IMR-90 (cell line): ENCODE measurements at regions not wholly inside any gene's neighbourhood (a gene's known extent, or its start where the extent isn't known, plus 50 kb on each side); places are given as distances from the start of the nearest gene placed in this dataset.

Source experiments
- ATAC-seq: fragments of 200-7000 bp; cut with Tn5 transposase; 2 replicates; pipeline ENCODE4 v1.9.1; 2020; ENCODE audit warnings: low read depth, mild to moderate bottlenecking, moderate library complexity
- BruUV-seq: library from RNA; stranded (reverse); fragments of 400-500 nt; replicated peaks from 2 replicates; lab custom pipeline; 2021; lab: Mats Ljungman, UMichigan
- CTCF ChIA-PET: fragments of 300-600 bp; formaldehyde crosslinking; extraction: SDS; loops from one replicate; lab custom pipeline; 2021; ENCODE audit warnings: antibody characterized with exemption; lab: Yijun Ruan, JAX
- POLR2A ChIA-PET: fragments of 300-600 bp; sonication (Branson Sonifier 250); formaldehyde crosslinking; loops from one replicate; lab custom pipeline; 2022; ENCODE audit warnings: antibody characterized with exemption; ENCODE audit not compliant: unreplicated experiment; lab: Charles Lee
- DNase-seq: peaks from one replicate; pipeline ENCODE4 v3.0.0; 2013
- H2AFZ ChIP-seq: replicated peaks from 2 replicates; pipeline ENCODE3; 2013; ENCODE audit warnings: low read length, mild to moderate bottlenecking; ENCODE audit not compliant: poor library complexity
- H2AK5ac ChIP-seq: 2 replicates; pipeline ENCODE4 v1.6.1; 2013; ENCODE audit warnings: low read depth, low read length, inconsistent platforms
- H2AK9ac ChIP-seq: replicated peaks from 2 replicates; pipeline ENCODE3; 2013; ENCODE audit warnings: mild to moderate bottlenecking, low read depth, low read length, moderate library complexity; ENCODE audit not compliant: poor library complexity
- H2BK120ac ChIP-seq: 2 replicates; pipeline ENCODE4 v1.6.1; 2013; ENCODE audit warnings: low read depth, low read length, inconsistent platforms
- H2BK15ac ChIP-seq: 3 replicates; pipeline ENCODE4 v1.6.1; 2013; ENCODE audit warnings: low read depth, low read length, inconsistent platforms
- H2BK20ac ChIP-seq: 2 replicates; pipeline ENCODE4 v1.6.1; 2013; ENCODE audit warnings: low read depth, mild to moderate bottlenecking, inconsistent platforms, low read length, moderate library complexity
- H2BK5ac ChIP-seq: 2 replicates; pipeline ENCODE4 v1.6.1; 2013; ENCODE audit warnings: mild to moderate bottlenecking, low read depth, low read length, inconsistent platforms; ENCODE audit not compliant: poor library complexity, severe bottlenecking
- H3K14ac ChIP-seq: replicated peaks from 2 replicates; pipeline ENCODE4 v1.6.1; 2013; ENCODE audit warnings: low read depth, low read length, inconsistent platforms
- H3K18ac ChIP-seq: 2 replicates; pipeline ENCODE4 v1.6.1; 2013; ENCODE audit warnings: low read depth, low read length, control low read depth
- H3K23ac ChIP-seq: 2 replicates; pipeline ENCODE4 v1.6.1; 2013; ENCODE audit warnings: low read depth, low read length, inconsistent platforms
- H3K27ac ChIP-seq: 2 replicates; pipeline ENCODE4 v1.5.1; 2013; ENCODE audit warnings: mild to moderate bottlenecking, control low read depth, low read length; ENCODE audit not compliant: insufficient read depth
- H3K27me3 ChIP-seq: 2 replicates; pipeline ENCODE4 v1.6.1; 2013; ENCODE audit warnings: low read length; ENCODE audit not compliant: control insufficient read depth, insufficient read depth
- H3K36me3 ChIP-seq: 2 replicates; pipeline ENCODE4 v1.6.1; 2013; ENCODE audit warnings: low read length, mixed read lengths; ENCODE audit not compliant: control insufficient read depth, insufficient read depth
- H3K4ac ChIP-seq: 2 replicates; pipeline ENCODE4 v1.6.1; 2013; ENCODE audit warnings: low read depth, low read length, inconsistent platforms
- H3K4me1 ChIP-seq: 2 replicates; pipeline ENCODE4 v1.6.1; 2013; ENCODE audit warnings: low read length, mixed read lengths; ENCODE audit not compliant: control insufficient read depth, insufficient read depth
- H3K4me2 ChIP-seq: 2 replicates; pipeline ENCODE4 v1.6.1; 2013; ENCODE audit warnings: low read depth, mild to moderate bottlenecking, control low read depth, low read length, moderate library complexity
- H3K4me3 ChIP-seq: 2 replicates; pipeline ENCODE4 v1.5.1; 2013; ENCODE audit warnings: low read depth, mild to moderate bottlenecking, control low read depth, low read length, moderate library complexity; ENCODE audit not compliant: insufficient read depth
- H3K56ac ChIP-seq: 2 replicates; pipeline ENCODE4 v1.6.1; 2013; ENCODE audit warnings: low read length, inconsistent platforms; ENCODE audit not compliant: insufficient read depth; ENCODE audit errors: extremely low read depth
- H3K79me1 ChIP-seq, 2 experiments: 2 replicates each; pipeline ENCODE4 v1.6.1; 2013; ENCODE audit warnings: low read length in 2 of 2, inconsistent platforms in 1 of 2, low read depth in 1 of 2
- H3K9ac ChIP-seq: 2 replicates; pipeline ENCODE4 v1.6.1; 2013; ENCODE audit warnings: low read depth, low read length, control low read depth
- H3K9me1 ChIP-seq: 2 replicates; pipeline ENCODE4 v1.6.1; 2013; ENCODE audit warnings: low read length, inconsistent platforms; ENCODE audit not compliant: insufficient read depth
- H3K9me3 ChIP-seq: 2 replicates; pipeline ENCODE4 v1.6.1; 2013; ENCODE audit warnings: low read length; ENCODE audit not compliant: control insufficient read depth, insufficient read depth
- H4K20me1 ChIP-seq: 2 replicates; pipeline ENCODE4 v1.6.1; 2013; ENCODE audit warnings: low read length, inconsistent platforms; ENCODE audit not compliant: insufficient read depth
- H4K5ac ChIP-seq: 2 replicates; pipeline ENCODE4 v1.6.1; 2013; ENCODE audit warnings: mild to moderate bottlenecking, low read depth, low read length, control low read depth
- H4K8ac ChIP-seq, 2 experiments: 2 replicates each; pipeline ENCODE4 v1.6.1; 2013; ENCODE audit warnings: low read depth in 2 of 2, low read length in 2 of 2, control low read depth in 1 of 2, inconsistent platforms in 1 of 2
- H4K91ac ChIP-seq: 2 replicates; pipeline ENCODE4 v1.6.1; 2013; ENCODE audit warnings: low read depth, low read length, inconsistent platforms; ENCODE audit not compliant: insufficient read depth
- BHLHE40 ChIP-seq: fragments of 150-350 bp; IDR thresholded peaks from 2 replicates; pipeline ENCODE4 v1.6.1; 2016; ENCODE audit warnings: mild to moderate bottlenecking, low read depth, low read length
- CHD1 ChIP-seq: IDR thresholded peaks from 2 replicates; pipeline ENCODE4 v1.6.1; 2012; ENCODE audit warnings: low read depth, low read length, improper control_type of control experiment
- FOS ChIP-seq: fragments of 150-350 bp; IDR thresholded peaks from 2 replicates; pipeline ENCODE4 v1.6.1; 2016; ENCODE audit warnings: low read depth, low read length
- MAFK ChIP-seq: IDR thresholded peaks from 2 replicates; pipeline ENCODE4 v1.6.1; 2012; ENCODE audit warnings: low read depth, low read length, improper control_type of control experiment
- MAZ ChIP-seq: IDR thresholded peaks from 2 replicates; pipeline ENCODE4 v1.6.1; 2012; ENCODE audit warnings: low read depth, mild to moderate bottlenecking, low read length, improper control_type of control experiment, moderate library complexity, borderline replicate concordance
- MXI1 ChIP-seq: IDR thresholded peaks from 2 replicates; pipeline ENCODE4 v1.6.1; 2012; ENCODE audit warnings: low read depth, mild to moderate bottlenecking, low read length, moderate library complexity, borderline replicate concordance
- NFE2L2 ChIP-seq: fragments of 150-350 bp; IDR thresholded peaks from 2 replicates; pipeline ENCODE4 v1.6.1; 2016; ENCODE audit warnings: low read depth, mild to moderate bottlenecking, low read length
- POLR2A ChIP-seq: IDR thresholded peaks from 2 replicates; pipeline ENCODE4 v1.6.1; 2012; ENCODE audit warnings: mild to moderate bottlenecking, low read depth, low read length
- RAD21 ChIP-seq: IDR thresholded peaks from 2 replicates; pipeline ENCODE4 v1.6.1; 2012; ENCODE audit warnings: low read length, improper control_type of control experiment
- RCOR1 ChIP-seq: IDR thresholded peaks from 2 replicates; pipeline ENCODE4 v1.6.1; 2012; ENCODE audit warnings: mild to moderate bottlenecking, low read length, improper control_type of control experiment; ENCODE audit not compliant: insufficient replicate concordance
- RFX5 ChIP-seq: IDR thresholded peaks from 2 replicates; pipeline ENCODE4 v1.8.0; 2012; ENCODE audit warnings: low read depth, mild to moderate bottlenecking, low read length, moderate library complexity
- SMC3 ChIP-seq: fragments of 150-350 bp; IDR thresholded peaks from 2 replicates; pipeline ENCODE4 v1.6.1; 2016; ENCODE audit warnings: low read depth, mild to moderate bottlenecking, antibody characterized with exemption, low read length, moderate library complexity
- WGBS, 2 experiments: methylation state at CpG; one replicate each; pipeline versions ENCODE4 v1.1.5 to v1.1.7; 2013; ENCODE audit warnings: missing lambda C conversion rate in 2 of 2; ENCODE audit not compliant: insufficient read length in 1 of 2; ENCODE audit errors: extremely low coverage in 2 of 2; 5-methylcytosine and 5-hydroxymethylcytosine counted together
- dilution Hi-C: fragments of 300-500 bp; cut with HindIII; formaldehyde crosslinking; loops from one replicate; pipeline ENCODE4 v1.14.3; 2018; ENCODE audit warnings: low sequenced_read_pairs; ENCODE audit not compliant: unreplicated experiment
- in situ Hi-C: fragments of 300-500 bp; cut with MboI; formaldehyde crosslinking; loops from 3 replicates; pipeline ENCODE4 v1.14.3; 2019; ENCODE audit warnings: low sequenced_read_pairs, inconsistent platforms, mixed read lengths
- intact Hi-C: fragments of 100-400 bp; cut with micrococcal nuclease; formaldehyde crosslinking; loops from 2 replicates; pipeline ENCODE4 v1.10.0; 2022
- TF ChIP-seq, protein P1 (sequence below): conservative IDR thresholded peaks from 2 replicates; pipeline ENCODE4 v1.5.1; 2012; ENCODE audit warnings: mild to moderate bottlenecking, low read depth, low read length, improper control_type of control experiment
- TF ChIP-seq, protein P2 (sequence below): fragments of 150-350 bp; IDR thresholded peaks from 2 replicates; pipeline ENCODE4 v1.6.1; 2017; ENCODE audit warnings: mild to moderate bottlenecking, antibody characterized with exemption, low read length, low read depth

DNA sequence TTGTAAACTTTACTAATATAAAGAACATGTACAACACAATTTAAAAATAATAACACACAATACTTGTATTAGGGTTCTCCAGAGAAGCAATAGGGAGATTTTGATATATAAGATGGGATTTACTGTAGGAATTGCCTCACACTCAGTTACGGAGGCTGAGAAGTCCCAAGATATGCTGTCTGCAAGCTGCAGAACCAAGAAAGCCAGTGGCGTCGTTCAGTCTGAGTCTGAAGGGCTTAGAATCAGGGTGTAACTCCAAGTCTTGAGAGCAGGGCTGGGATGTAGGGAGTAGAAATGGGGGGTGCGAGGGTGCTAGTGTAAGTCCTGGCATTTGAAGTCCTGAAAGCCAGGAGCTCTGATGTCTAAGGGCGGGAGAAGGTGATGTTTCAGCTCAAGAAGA, 206.6 kb upstream of the HES1 start:
- no peak for ATAC-seq
- no TSS peak for BruUV-seq
- H3K9ac ChIP-seq = no peak overlapping the region

More for the DNA sequence above, 206.6 kb upstream of the HES1 start:
- in situ Hi-C loops = no loop called here
- Histone ChIP-seq H3K27ac (no peak overlapping the region), H3K4me2 (no peak overlapping the region), H2BK15ac (no peak overlapping the region), H3K4me3 (no peak overlapping the region), H3K18ac (no peak overlapping the region), H3K14ac (no peak overlapping the region), H3K9me3 (no peaks in the 10 kb centered on the region), H3K27me3 (peaks cover 11% of the 10 kb centered on the region), H3K23ac (no peak overlapping the region), H3K4ac (no peak overlapping the region), H4K20me1 (no peaks in the 10 kb centered on the region), H4K91ac (no peak overlapping the region), H4K8ac (no peak overlapping the region), H4K5ac (no peak overlapping the region), H3K9me1 (no peaks in the 10 kb centered on the region), H3K56ac (no peak overlapping the region), H2AK5ac (no peak overlapping the region), H3K79me1 (no peaks in the 10 kb centered on the region), H2BK20ac (no peak overlapping the region), H2BK5ac (no peak overlapping the region), H2AFZ (no peak overlapping the region), H2AK9ac (no peak overlapping the region), H3K36me3 (no peaks in the 10 kb centered on the region), H3K4me1 (no peaks in the 10 kb centered on the region), H2BK120ac (no peak overlapping the region)
- ChIA-PET CTCF (interaction anchor here (0.8 kb wide), 1 partner anchor 8 kb away, joined by 4 read pairs; no protein-coding TSS in a partner anchor), POLR2A (no interaction called here)
- dilution Hi-C loops = no loop called here
- no peak for TF ChIP-seq MAZ
- no peak for TF ChIP-seq RCOR1
- no peak for TF ChIP-seq FOS
- TF ChIP-seq, protein P1, sequence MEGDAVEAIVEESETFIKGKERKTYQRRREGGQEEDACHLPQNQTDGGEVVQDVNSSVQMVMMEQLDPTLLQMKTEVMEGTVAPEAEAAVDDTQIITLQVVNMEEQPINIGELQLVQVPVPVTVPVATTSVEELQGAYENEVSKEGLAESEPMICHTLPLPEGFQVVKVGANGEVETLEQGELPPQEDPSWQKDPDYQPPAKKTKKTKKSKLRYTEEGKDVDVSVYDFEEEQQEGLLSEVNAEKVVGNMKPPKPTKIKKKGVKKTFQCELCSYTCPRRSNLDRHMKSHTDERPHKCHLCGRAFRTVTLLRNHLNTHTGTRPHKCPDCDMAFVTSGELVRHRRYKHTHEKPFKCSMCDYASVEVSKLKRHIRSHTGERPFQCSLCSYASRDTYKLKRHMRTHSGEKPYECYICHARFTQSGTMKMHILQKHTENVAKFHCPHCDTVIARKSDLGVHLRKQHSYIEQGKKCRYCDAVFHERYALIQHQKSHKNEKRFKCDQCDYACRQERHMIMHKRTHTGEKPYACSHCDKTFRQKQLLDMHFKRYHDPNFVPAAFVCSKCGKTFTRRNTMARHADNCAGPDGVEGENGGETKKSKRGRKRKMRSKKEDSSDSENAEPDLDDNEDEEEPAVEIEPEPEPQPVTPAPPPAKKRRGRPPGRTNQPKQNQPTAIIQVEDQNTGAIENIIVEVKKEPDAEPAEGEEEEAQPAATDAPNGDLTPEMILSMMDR = no peak
- no peak for TF ChIP-seq NFE2L2
- no peak for TF ChIP-seq POLR2A
- TF ChIP-seq SMC3 = no peak
- no peak for TF ChIP-seq CHD1
- no peak for TF ChIP-seq RFX5
- TF ChIP-seq RAD21 = no peak
- TF ChIP-seq, protein P2, sequence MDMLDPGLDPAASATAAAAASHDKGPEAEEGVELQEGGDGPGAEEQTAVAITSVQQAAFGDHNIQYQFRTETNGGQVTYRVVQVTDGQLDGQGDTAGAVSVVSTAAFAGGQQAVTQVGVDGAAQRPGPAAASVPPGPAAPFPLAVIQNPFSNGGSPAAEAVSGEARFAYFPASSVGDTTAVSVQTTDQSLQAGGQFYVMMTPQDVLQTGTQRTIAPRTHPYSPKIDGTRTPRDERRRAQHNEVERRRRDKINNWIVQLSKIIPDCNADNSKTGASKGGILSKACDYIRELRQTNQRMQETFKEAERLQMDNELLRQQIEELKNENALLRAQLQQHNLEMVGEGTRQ = no peak
- TF ChIP-seq MAFK = no peak
- no peak for TF ChIP-seq MXI1
- TF ChIP-seq BHLHE40 = no peak
- intact Hi-C loops = no loop called here
- no peak for DNase-seq
- 93% methylated on average over 3 of the region's 5 CpGs; no CpG with 5 or more reads in 1 of the 2 experiments for WGBS, 2 experiments
